Ureter (tissue), 1 donor: ENCODE measurements at regions not wholly inside any gene's neighbourhood (a gene's known extent, or its start where the extent isn't known, plus 50 kb on each side); places are given as distances from the start of the nearest gene placed in this dataset.
"Not testable (repeated sequence)": the region's sequence is repeated elsewhere in the genome, so short reads cannot be mapped to it uniquely, and the experiment has no call there.

Experiments used
- DNase-seq: peaks from one replicate; pipeline ENCODE4 v3.0.0-alpha.2; 2020; ENCODE audit warnings: low spot score
- donor health status: DM: yes; HTN: yes; CAD: no.

DNA sequence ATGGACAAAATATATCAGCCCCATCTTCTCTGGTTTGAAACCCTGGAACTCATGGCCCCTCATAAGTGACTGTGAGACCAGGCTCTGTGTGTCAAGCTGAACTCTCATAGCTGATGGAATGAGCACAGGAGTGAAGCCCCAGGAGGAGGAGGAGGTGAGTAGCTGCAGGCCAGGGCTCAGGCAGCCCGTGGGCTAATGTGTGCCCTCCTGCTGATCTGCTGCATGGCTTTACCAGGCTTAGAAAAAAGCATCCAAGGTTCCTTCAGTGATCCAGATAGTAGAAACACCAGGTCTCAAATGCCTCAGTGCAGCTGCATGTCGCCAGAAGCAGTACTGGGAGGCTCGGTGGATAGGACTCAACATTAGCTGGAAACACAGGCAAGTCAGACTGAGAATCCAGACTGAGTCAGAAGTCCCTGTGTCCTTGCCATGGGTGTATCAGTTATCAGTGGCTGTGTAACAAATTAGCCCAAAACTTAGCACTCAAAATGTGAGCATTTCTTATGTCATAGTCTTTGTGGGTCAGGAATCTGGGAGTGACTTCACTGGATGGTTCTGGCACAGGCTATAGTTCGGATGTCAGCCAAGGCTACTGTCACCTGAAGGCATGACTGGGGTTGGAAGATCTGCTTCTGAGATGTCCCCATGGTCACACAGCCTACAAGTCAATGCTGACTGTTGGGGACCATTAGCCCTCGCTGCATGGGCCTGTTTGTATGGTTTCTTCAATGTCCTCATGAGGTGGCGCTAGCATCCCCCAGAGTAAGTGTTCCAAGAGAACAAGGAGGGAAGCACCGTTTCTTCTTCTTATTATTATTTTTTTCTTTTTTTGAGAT lies 255.4 kb upstream of the IRF2BP2 start:
- DNase-seq: no peak

DNA sequence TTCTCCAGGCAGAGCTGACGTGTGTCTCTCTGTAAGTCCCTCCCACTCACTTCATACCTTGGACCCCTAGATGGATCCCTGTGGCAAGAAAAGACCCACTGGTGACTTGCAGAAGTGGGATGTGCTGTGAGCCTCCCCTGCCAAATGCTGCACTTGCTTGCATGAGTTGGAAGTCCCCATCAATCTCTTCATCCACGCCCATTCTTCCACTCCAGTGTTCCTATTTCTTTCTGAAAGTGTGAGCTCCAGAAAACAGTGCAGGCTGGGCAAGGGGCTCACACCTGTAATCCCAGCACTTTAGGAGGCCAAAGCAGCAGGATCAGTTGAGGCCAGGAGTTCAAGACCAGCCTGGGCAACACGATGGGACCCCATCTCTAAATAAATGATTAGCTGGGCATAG lies 254.1 kb upstream of the IRF2BP2 start:
- no peak for DNase-seq

DNA sequence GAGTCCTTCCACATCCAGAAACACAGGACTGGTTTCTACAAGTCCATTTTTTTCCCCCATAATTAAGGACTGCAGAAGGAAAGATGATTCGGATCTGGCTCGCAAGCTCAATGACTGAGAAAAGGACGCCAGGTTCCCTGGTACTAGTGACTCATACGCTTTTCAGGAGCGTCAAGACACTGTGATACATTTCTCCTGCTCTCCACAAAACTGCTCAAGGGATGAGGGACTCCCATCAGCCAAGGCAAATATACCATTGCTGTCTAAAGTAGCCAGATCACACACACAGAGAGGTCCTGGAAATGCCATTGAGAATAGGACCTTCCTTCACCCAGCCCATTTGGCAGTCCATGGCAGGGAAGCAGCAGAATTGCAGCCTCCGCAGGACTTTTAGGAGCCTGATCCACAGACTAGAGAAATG lies 253.6 kb upstream of the IRF2BP2 start:
- no peak for DNase-seq

DNA sequence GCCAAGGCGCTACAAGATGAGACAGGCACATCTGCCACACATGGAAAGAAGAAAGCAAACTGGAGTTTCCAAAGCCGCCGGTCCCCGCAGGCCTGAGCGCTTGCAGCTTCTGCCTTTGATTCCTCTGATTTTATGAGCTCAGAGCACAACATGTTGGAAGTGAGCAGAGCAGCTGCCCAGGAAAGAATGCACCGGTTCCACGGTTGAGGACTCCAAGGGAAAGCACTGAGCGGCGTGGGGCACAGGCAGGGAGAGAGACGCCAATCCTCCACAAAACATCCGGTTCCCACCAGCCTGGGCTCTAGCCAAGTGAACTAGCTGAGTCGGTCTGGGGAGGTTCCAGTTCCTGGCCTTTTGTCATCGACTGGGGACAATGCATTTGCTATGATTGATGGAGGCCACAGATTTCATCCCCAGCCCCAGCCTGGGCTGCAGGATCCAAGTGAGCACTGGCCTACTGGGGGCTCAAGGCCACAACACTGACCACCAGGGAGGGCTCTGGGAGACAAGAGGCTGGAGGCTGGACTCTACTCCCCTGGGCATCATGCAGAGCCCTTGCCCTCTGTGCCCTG lies 253.1 kb upstream of the IRF2BP2 start:
- DNase-seq: peak; percentile 86

DNA sequence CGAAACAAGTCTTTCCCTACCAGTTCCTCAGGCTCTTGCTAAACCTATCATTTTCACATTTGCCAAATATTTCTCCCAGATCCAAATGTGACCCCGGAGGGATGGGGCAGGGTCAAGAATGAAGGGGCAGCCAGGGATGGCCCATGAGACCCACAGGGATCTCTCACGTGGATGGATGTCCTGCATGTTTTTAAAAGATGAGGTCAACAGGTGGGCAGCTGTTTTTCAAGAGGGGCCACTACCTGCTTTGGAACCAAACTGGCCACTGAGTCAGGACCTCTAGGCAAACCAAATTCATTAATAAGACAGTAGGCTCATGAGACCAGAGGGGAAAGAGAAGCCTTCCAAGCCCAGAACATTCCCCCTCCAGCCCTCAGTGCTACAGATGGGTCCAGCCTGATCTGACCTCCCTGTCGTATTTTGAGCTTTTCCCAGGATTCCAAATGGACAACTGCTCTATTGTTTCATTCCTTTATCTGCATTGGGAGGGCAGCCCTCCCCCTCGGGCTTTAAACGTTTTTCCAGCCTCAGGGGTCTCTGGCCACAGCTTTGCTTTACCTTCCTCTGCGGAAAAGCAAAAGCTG lies 252.5 kb upstream of the IRF2BP2 start:
- no peak for DNase-seq

DNA sequence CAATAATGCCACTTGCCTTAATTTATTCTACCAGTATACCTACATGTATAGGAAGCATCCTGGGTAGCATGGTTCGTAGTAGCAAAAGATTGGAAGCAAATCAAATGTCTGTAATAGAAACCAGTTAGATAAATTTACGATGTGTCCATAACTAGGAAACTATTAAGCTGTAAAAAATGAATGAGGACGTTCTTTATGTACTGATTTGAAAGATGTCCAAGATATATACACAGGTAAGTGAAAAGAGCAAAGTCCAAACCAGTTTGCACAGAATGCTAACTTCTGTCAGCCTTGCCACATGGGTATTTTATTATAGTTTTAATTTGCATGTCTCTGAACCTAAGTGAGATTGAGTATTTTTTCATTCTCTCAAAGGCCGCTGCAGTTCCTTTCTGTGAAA lies 251.8 kb upstream of the IRF2BP2 start:
- no peak for DNase-seq

DNA sequence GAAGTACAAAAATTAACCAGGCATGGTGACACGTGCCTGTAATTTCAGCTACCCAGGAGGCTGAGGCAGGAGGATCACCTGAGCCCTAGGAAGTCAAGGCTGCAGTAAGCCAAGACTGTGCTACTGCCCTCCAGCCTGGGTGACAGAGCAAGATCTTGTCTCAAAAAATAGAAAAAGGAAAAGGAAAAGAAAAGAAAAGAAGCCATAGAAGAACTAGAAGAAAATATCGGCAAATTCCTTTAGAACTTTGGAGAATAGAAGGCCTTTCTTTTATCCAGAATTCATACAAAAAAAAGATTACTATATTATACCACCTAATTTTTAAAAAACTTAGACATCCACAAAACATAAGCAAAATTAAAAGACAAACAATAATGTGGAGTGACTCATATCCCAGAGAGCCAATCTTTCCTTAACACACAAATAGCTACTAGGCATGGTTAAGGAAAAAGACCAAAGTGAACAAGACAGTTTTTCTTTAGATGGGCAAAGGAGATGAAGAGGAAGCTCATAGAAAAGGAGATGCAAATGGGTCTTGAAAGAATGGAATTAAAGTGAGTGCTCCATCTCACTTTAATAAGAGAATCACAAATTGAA lies 251.1 kb upstream of the IRF2BP2 start:
- DNase-seq: no peak

DNA sequence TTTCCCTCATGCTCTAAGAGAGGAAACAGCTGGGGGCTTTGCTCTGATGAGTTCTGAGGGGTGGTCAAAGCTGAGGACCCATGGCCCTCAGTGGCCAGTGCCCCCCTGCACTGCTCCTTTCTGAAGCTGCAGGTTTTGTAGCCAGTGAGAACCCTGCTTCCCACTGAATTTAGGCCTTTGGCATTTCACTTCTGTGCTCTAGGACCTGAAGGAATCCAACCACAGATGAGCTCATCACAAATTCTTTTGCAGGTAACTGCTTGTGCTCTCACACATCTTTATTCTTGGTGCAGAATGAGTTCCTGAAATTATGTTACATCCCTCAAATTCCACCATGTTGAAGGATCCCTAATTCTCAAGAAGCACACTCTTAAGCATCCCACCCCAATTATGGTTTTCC lies 248.7 kb upstream of the IRF2BP2 start:
- no peak for DNase-seq

DNA sequence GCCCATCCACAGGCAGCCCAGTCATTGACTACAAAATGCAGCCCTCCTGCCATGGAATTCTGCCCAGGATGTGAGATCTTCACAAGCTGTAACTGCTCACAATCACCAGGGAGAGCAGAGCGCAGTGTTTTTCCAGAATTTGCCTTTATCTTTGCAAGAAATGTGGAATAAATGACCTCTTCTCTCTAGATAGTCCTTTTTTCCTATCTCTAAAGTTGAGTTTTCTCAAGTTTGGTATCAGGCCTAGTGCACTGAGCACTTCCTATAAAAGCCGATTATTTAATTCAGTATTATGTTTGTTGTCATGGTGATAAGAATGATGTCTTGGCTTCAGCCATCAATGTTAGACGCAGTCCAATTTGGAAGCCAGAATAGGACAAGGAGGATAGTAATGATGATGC lies 246.9 kb upstream of the IRF2BP2 start:
- DNase-seq: no peak

DNA sequence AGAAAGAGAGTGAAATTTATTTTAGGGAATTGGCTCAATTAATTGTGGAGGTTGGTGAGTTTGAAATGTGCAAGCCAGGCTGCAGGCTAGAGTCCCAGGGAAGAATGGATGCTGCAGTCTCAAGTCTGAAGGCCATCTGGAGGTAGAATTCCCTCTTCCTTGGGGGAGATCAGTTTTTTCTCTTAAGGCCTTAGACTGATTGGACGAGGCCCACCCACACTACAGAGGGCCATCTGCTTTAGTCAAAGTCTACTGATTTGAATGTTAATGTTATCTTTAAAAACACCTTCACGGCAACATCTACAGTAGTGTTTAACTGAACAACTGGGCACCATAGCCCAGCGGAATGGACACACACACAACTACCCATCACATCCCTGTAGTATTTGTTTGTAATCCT lies 245.9 kb upstream of the IRF2BP2 start:
- DNase-seq: no peak

DNA sequence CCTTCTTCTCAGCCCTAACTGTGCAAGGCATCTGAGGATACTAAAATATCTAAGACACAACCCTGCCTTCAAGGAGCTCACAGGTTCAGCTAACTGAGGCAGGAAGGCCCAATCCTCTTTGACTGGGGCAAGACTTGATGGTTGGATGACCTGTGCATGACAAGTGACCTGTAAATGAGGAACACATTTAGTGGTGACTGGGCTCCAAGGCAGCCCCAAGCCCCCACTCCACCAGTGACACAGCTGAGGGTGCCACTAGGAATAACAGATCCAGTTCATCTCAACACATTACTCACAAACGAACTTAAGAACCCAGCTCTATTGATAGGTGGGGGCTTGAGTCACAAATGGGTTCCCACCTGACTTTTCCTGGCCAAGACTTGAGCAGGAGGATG lies 244.7 kb upstream of the IRF2BP2 start:
- DNase-seq: no peak

DNA sequence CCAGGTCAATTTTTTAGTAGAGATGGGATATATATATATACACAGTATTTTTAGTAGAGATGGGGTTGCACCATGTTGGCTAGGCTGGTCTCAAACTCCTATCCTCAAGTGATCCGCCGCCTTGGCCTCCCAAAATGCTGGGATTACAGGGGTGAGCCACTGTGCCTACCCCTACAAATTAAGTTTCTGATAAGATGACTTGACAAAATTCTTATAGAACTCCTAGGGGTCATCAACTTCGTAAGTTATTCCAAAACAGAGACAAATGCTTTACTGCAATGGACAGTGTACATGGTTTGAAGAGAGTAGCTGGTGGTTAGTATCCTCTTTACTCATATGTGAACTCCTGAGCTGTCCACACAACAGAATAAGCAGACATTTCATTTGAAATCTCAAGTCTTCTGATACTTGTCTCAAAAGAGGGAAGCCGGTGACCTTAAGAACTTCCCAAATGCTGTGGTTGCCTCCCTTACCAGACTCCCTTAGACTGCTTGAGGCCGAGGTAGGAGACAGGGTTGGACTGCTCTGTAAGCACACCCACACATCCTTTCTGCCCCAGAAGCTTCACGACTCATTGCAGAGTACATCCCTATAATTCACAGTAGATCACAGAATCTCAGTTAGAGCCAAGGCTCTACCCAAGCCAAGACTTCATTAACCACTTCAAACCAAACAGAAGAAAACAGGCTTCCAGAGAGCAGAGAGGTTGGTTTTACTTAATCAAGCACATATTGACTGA lies 244.1 kb upstream of the IRF2BP2 start:
- no peak for DNase-seq

DNA sequence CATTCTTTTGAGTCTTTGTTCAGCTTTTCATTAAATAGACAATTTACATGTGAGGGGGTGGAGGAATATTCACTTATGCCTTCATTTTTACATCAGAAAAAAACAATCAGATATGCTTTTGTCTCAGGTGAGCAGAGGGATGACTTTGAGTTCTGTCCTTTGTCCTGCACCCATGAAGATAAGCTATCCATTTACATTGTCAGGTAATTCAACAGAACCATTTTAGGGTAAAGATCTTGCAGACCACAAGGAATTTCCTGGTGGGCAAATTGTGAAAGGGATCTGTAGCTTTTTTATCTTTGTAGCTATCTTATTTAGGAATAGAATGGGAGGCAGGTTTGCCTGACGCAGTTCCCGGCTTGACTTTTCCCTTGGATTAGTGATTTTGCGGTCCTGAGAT lies 242.7 kb upstream of the IRF2BP2 start:
- no peak for DNase-seq

DNA sequence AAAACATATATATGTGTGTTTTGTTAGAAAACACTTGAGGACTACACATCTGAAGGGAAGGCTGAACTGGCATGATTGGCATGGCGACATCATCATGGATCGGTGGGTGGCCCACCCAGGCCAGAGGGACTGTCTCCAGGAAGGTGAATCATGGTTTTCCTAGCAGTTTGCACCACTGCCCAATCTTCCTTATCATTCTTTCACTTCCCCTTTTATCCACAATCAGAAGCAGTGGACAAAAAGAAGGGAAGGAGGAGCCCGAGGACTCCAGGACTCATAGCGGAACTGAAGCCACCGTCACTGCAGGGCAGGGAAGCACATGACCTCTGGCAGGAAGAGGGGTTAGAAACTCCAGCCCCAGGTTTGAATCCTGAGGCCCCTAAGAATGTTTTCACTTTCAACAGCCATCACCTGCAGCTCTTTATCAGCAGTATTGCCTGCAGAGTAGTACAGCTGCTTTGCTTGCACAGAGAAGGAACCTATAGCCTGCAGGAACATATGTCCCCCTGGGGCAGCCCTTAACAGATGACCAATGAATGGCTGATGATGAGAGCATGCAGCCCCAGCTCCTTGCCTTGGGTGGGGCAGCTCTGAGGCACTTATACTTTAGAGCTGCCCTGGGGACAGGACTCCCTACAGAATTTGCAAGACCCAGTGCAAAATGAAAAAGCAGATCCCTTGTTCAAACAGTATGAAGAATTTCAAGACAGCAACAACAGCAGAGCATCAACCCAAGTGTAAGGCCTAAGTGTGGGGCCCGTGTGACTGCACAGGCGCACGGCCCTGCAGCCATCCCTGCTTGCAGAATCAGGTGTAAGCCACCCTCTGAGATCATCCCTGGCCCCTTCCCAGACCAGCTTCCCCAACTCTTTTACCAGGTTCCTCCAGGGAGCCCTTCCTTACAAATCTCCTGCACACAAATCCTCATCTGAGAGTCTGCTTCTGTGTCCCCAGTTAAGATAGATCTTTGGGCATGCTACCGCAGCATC lies 241.8 kb upstream of the IRF2BP2 start:
- no peak for DNase-seq

DNA sequence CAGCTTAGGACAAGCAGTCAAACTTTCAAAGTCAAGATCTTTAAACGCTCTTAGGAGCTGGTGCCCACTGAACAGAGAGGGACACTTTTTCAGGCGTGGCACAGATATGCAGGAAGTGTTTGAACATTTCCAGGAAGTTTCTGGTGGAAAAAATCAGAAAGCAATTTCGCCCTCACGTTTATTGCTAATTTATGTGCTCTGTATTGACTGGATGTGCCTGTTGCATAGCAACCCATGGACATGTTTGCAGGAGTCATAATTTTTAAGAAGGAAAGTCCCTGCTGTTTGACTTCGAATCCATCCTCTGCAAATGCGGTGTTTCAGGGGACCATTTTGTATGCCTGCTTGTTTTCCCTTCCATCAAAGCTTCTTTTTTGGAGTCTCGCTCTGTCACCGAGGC lies 239.9 kb upstream of the IRF2BP2 start:
- DNase-seq: no peak

DNA sequence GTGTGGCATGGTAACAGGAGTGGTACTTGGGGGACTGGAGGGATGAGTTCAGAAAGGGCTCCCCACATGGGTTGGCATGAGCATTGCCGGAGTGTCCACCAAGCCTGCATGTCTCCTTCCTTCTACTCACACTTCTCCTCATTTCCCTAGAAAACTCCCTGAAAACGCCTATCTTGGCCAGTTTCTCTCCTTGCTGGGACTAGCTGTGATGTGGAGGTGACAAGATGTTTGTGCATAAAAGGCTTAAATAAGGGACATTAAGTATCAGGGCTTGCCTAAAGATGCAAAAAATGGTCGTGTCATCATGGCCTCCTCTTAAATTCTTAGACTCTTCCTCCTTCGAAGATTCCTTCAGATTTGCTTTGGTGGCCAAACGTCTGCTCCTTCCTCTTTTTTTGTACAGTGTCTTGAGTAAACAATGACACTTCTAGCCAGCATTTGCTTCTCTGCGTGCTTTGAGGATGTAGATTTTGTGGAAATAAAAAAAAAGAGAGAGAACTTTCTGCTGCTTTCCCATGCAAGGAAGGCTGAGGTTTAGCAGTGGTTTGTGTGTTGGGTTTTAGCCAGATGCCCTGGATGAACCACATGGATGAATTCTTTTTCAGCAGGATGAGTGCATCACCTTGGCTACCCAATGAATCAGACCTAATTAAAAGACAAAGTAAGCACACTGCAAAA lies 239.1 kb upstream of the IRF2BP2 start:
- no peak for DNase-seq

DNA sequence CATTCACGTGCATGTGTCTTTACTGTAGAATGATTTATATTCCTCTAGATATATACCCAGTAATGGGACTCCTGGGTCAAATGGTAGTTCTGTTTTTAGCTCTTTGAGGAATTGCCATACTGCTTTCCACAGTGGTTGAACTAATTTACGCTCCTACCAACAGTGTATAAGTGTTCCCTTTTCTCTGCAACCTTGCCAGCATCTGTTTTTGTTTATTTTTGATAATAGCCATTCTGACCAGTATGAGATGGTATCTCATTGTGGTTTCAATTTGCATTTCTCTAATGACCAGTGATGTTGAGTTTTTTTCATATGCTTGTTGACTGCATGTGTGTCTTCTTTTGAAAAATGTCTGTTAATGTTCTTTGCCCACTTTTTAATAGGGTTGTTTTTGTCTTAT lies 236.8 kb upstream of the IRF2BP2 start:
- DNase-seq: not testable (repeated sequence)

DNA sequence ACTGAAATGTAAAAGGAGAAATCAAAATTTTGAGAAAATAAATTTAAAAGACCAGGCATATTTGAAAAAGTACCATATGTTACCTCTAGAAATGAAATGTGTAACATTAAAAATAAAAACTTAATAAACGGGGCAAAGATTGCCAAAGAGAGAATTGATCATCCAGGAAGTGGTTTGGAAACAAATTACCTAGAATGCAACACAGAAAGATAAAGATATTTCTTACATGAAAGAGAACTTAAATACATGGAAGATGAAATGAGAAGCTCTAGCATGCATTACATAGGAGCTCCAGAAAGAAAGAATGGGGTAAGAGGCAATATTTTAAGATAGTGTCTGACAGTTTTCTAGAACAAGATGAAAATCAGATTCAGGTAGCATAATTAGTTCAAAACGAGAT lies 235.9 kb upstream of the IRF2BP2 start:
- no peak for DNase-seq

DNA sequence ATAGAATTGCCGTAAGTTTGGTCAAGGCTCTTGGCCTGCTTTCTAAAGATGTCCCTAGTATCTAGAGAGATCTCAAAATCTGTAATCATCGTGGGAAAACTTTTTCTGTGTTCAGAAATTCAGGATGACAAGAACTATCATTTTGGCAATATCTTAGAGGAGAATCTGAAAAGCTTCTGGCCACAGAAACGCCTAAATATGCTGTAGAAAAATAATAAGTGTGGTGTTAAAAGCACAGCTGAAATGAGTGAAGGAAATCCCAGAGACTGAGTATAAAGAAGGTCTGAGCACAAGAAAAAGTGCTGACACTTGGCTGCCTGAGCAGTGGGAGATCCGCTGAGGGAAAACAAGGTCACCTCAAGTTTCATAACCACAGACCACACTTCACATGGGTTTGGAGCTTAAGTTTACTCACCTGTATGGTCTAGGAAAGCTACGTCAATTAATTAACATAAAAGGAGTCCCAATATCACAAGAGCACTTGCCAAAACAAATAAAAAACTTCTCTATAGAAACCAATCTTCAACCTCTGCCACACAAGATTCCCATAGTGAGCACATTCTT lies 235.2 kb upstream of the IRF2BP2 start:
- DNase-seq: no peak

DNA sequence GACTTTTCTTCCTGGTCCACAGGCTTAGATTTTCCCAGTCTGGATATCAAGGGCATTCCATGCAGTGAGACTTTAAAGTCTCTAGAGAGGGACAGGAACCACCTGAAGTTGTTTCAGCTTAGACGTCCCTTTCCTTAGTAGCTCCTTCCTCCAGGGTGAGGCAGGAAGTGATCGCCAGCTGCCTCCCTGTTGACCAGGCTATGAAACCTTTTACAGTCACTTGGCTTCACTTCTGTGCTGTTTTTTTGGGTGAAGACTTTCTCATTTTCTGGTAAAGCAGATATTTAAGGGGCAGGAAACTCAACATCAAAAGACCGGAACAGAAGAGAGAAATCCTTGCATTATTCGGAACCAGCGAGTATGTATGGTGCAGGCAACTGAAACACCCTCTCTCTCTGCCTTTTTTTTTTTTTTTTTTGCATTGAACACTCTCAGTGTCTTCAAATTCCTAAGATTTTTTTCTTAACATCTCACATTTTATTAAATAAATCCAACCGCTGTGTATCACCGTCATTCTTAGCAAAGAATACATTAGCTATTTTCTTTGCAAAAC lies 234.6 kb upstream of the IRF2BP2 start:
- DNase-seq: no peak
